ENCODE measurements at regions not wholly inside any gene's neighbourhood (a gene's known extent, or its start where the extent isn't known, plus 50 kb on each side); places are given as distances from the start of the nearest gene placed in this dataset.

DNA sequence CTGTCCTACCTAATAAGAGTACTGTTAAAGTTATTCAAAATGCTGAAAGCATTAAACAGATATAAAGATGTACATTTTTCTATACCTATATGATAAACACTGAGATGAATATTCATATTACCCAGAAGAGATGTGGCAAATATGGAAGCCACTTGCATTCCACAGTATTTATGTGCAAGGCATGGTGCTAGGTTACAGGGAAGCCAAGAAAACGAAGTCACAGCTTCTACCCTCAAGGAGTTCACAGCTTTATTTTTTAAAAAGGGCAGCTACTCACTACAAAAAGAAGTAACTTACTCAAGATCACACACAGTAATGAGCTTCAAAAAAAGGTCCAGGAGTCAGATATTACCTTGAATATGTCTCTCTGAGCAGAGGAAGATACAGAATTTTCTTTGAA is 484.6 kb downstream of the ZNF608 start:
- POLR2A ChIA-PET = no interaction called here
- CTCF ChIA-PET = no interaction called here

DNA sequence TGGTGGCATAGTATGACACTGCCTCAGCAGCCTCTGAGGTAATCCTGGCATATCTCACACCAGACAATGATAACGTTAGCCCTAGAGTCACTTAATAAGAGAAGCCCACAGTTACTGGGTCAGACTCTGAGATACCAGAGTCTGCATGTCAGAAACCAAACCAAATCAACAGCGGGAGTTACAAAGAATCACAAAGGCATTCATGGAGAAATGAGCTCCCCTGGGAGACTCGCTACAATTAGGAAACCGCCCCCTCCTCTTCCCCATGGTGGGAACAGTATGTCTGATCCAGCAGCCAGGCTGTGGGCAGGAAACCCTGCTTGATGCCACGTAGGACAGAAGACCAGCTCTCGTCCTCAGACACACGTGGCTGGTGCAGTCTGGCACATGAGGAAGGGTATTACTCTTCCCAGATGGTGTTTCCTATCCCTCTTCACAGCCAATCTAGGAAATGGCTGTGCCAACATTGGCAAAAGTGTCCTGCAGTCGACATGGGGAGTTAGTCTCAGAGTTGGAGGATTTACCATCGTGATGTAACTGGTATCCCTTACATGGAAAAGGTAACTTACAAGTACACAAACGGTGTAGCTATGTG is 485.4 kb downstream of the ZNF608 start:
- ChIA-PET POLR2A (no interaction called here), CTCF (no interaction called here)

DNA sequence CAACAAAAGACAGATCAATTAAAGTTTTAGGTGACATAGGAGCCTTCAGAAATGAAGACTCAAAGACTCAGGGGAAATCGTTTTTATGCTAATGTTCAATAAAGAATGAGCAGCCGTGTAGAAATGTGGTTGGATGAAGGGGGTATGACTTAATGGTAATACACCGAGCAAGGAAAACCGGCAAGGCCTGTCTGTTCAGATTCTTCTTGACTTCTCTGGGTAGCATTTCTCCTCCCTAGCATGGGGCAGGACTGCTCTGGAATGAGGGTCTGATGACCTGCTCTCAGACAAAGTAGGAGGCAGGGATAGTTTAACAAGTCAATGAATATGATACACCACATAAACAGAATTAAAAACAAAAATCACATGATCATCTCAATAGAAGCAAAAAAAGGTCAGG is 487.4 kb downstream of the ZNF608 start:
- POLR2A ChIA-PET = no interaction called here
- CTCF ChIA-PET = no interaction called here

DNA sequence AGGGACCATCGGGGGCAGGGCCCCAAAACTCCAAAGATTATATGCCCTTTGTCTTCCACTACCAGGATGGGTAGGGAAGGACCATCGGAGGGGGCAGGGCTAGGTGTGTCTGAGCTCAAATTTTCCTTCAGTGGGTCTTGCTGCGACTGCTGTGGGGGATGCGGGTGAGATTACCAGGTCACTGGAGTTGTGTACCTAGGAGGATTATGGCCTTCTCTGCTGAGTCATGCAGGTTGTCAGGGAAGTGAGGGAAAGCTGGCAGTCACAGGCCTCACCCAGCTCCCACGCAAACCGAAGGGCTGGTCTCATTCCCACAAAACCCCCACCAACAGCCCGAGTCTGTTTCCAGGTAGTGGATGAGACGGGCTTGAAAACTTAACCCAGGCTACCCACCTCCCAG is 489.4 kb downstream of the ZNF608 start:
- CTCF ChIA-PET = no interaction called here
- POLR2A ChIA-PET = no interaction called here

DNA sequence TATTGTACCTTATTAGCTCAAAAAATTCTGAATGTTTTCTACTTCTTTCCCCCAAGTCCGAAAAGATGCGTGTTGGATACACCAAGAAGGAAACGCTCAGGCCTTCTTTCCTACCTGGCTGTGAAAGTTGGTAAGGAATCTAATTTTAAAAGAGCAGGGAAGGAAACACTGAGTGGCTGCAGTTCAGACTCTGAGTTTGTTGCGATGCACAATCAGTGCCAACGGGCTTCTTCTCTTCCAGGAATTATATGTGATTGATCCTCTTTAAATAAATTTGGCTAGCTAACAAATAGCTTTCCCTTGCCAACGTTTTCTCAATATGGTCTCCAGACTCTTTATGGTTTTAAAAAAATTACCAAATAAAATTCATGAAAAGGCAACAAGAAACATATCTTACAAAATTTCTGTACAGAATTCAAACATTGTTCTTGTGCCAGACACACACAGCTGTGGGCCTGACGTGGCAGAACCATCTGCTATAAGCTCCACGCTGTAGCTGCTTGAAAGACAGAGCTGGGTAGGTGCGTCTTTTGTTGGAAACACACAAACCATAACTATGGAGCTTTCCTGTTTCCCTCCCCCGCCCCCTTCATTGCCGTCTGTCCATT is 493.1 kb downstream of the ZNF608 start:
- POLR2A ChIA-PET = no interaction called here
- CTCF ChIA-PET = no interaction called here

DNA sequence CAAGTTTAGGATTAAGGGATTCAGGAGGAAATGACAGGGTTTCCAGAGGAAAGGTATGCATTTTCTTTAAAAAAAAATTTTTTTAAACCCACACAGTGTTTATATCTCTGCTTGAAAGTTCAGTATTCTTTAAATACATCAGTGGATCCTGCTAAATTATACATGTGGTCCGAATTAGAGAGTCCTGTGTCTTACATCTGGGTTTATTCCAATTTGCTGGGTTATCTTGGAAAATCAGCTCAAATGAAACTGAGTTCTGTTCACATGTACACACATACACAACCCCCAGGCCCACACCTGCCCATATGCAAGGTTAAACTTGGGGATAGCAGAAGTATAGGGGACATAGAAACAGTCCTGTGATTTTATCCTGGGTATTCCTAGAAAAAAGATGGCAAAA is 493.7 kb downstream of the ZNF608 start:
- ChIA-PET POLR2A (no interaction called here), CTCF (no interaction called here)

DNA sequence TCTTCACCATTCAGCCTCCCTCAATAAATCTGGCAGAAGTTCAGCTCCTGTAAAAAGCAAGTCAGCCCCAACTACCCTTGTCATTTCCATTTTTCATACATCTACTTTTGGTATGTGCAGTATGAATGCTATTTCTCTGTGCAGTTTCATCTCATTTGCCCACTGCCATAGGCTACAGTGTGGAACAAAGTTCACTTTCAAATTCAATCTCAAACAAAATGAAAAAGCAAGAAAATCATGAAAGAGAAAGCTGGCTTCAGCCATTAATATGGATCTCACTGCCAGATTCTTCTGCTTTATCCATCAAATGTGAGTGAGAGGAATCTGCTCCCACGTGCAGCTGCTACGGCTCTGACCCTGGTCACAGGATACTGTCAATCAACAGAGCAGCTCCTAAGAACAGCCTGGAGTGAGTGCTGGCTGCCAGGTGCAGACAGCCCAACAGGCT is 494.2 kb downstream of the ZNF608 start:
- ChIA-PET POLR2A (no interaction called here), CTCF (no interaction called here)

DNA sequence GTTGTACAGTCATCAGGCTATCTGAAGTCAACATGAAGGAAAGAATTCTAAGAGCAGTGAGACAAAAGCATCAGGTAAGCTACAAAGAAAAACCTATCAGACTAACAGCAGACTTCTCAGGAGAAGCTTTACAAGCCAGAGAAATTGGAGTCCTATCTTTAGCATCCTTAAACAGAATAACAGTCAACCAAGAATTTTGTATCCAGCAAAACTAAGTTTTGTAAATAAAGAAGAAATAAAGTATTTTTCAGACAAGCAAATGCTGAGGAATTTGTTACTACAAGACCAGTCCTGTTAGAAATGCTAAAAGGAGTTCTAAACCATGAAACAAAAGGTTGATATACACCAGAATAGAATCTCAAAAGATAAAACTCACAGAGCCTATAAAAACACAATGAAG is 501.2 kb downstream of the ZNF608 start:
- POLR2A ChIA-PET = no interaction called here
- CTCF ChIA-PET = no interaction called here

DNA sequence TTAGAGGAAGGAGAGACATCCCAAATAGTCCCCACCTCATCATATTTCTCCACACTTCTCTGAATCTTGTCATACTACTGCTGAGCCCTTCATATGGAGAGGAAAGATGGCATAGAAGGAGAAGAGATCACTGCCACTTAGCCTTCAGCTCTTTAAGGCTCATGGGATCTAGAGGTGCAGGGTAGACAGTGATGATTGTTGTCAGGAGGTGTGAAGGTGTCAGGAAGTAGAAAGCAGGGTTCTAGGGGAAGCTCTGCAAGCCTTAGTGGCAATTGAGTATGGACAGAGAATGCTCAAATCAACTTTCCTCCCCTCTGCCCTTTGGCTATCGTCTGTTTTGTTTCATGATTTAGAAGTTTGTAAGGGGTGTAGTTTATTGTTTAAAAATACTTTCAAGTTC is 505.7 kb downstream of the ZNF608 start:
- ChIA-PET CTCF (no interaction called here), POLR2A (no interaction called here)

DNA sequence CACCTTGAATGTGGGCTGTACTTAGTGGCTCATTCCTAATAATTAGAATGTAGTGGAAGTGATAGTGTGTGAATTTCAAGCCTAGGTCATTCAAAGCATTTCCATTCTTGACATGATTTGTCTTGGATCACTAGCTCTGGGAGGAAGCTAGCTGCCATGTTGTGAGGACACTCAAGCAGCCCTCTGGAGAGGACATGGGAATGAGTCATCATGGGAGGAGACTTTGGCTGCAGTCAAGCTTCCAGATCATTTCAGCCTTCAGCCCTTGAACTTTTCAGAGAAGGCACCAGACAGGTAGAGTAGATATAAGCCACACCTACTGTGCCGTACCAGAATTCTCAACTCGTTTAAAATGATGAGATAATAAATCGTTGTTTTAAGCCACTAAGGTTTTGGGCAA is 506.9 kb downstream of the ZNF608 start:
- CTCF ChIA-PET = no interaction called here

DNA sequence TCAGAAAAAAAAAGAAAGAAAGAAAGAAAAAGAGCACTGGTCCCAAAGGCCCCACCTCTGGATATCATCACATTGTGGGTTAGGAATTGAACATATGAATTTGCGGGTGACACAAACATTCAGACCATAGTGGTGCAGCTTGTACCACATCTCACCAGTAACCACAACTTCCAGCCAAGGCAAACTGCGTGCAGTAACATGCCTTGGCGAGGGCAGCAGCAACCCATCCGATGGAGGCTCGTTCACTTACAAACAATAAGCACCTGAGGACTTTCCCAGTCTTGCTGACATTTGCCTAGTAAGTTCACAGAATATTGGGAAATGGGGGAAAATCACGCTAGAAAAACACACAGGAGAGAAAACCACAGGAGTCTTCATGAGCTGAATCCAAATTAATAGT is 508.1 kb downstream of the ZNF608 start:
- ChIA-PET CTCF (no interaction called here), POLR2A (no interaction called here)

More for the DNA sequence above, 506.9 kb downstream of the ZNF608 start:
- POLR2A ChIA-PET = no interaction called here

DNA sequence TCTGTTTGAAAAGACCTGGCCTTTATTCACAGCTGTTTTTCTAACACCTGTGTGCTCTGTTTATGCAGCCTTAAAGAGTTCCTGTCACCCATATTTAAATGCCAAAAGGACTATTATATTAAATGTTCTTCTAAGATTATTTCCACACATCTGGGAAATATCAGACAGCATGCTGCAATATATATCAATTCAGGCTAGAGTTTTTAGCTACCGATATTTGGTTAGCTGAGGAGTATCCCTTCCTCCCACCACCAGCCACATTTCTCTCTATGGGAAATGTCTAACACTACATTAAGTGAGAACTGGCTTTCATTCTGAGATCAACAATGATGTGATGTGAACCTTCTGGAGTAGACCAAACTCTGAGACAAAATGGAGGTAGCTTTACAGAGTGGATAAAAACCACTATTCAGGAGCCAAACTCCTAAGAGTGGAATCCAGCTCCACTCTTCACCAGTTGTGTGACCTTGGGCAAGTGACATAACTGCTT is 509.2 kb downstream of the ZNF608 start:
- POLR2A ChIA-PET = no interaction called here
- CTCF ChIA-PET = no interaction called here

DNA sequence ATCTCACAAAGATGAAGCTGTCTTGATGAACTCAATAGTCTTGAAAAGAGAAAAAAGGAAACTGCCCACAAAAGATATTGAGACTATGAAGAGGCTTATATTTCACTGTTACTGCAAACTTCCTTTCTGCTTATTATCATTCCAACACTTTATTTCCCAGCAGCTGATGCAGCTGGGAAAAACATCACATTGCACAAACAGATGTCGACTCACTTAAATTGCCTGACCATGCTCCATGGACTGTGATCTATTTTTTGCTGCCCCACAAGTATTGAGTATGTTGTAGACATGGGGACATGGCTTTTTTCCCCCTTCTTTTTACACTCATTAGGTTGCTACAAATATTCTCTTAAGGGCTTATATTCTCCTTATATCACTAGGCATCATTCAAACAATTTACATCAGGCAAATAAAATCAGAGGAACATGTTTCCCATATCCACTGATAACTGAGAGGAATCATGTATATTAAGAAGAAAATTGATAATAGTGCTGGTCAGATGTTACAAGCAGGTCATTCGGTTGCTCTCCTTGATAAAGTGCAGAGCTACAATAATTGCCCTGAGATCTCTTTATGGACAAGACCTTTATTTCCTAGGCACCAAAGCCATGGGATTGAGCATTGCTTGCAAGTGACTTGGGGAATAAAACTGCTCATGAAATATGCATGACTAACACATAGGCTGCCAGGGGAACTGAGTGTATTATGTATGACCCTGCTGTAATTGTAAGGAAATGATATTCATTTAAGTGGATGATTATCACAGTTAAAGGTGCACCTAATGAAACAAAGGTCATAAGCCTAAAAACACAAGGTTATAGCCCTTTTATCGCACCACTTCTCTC is 509.9 kb downstream of the ZNF608 start:
- CTCF ChIA-PET = no interaction called here
- POLR2A ChIA-PET = no interaction called here

DNA sequence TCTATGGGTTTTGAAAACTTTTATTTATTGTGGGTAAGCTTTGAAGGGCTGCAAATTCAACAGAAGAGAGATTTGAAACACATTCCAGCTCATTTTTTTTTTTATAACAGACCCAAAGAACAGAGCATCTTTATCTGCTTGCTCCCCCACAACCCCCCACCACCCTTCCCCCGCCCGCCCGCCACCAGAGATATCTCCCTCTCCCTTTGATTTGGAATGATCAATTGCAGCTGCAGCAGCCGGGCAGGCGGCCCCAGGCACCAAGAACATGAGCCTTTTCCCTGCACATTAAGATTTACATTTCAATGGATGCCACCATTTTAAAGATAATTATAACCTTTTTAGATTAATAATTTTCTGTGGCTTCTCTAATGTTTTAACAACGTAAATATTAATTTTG is 510.9 kb downstream of the ZNF608 start:
- ChIA-PET CTCF (no interaction called here), POLR2A (no interaction called here)

DNA sequence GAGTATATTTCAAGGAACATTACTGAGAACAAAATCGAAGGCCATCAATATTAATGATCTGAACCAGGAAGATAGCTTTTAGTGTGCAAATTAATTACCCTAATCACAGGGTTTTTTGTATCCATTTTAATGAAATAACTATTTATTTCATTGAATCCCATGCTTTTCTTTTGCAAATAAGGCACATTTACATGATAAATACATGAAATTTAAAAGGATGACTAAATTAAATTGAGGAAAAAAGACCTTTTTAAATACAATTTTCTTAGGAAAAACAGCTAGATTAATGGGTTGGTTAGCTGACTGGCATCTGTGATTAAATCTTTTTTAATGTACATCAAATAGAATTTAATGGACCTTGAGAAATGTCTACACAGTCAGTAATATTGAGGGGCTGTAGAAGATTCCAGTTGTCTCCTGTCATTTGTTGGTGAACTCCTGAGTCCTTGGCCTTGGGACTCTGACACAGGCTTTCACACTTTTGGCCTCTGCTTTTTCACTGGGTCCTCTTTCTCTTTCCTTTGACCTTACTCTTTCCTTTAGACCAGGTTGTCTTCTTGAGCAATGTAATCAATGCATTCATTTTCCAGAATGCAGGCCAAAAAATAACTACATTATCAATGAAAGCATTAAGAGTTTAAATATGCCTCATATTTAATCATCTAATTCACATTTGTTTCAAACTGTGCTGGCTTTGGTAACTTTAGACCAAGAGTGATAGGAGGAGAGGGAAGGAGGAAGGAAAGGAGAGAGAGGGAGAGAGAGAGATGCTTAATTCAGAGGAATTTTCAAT is 511.5 kb downstream of the ZNF608 start:
- ChIA-PET CTCF (no interaction called here), POLR2A (no interaction called here)

DNA sequence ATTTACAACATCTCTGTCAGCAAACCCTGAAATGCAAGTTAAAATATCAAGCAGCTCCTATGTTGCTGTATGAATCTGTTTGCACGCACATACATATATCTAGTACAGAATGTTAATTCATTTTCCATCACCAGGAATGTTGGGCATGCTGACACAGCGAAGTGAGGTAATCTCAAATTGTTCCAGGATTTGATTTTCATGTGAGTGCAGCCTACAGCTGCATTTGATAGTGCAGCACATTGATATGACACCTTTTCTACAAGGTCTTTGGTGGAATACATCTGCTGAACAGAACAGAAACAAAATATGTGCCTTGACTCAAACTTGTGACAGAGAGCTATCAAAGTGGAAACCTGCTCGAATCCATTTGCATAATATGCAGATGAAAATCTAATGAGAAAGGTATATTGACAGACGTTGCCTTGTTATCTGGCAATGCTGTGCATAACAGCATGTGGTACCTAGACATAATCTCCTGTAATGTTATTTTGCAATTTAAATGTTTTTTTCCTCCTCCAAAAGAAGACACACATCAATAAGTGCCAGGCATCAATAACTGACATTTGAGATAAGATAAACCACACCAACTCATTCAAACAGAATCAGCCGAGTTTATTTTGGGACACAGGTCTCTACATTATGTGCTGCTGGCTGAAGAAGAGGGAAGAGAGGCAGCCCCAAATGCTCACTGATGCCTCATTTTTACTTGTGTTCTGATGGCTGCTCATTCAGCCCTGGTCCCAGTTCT is 512.2 kb downstream of the ZNF608 start:
- ChIA-PET CTCF (no interaction called here), POLR2A (no interaction called here)

DNA sequence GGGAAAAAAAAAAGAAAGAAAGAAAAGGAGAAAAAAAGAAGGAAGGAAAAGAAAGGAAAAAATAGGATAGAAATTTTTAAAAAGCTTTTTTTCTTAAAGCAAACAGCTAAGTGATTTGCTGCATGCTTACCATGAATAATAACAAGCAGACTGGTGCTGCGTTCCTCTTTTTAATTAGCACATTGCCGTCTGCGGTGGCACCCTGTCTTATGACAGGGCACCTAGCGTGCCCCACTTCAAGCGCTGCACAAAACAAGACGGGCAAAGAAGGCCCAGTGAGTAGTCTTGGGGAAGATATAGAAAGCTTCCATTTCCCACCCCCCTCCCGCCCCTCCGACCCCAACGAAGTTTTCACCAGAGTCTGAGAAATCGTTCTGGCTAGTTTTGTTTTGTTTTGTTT is 513.9 kb downstream of the ZNF608 start:
- CTCF ChIA-PET = no interaction called here
- POLR2A ChIA-PET = no interaction called here

DNA sequence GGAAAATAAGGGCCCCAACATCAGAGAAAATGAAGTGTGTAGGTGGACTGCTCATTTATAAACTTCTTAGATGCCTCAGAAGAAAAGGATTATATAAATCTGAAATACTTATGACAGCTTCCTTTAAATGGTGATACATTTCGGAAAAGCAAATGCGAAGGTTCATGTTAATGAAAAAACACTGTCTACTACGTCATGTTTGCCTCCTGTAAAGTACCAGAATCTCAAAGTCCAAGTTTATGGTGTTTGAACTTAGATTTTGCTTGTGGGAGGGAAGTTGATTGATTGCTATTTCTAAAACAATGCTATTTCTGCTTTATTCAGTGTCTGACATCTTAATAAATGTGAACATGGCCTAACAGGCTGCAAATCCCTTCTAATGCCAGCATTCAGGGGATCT is 514.6 kb downstream of the ZNF608 start:
- POLR2A ChIA-PET = no interaction called here

DNA sequence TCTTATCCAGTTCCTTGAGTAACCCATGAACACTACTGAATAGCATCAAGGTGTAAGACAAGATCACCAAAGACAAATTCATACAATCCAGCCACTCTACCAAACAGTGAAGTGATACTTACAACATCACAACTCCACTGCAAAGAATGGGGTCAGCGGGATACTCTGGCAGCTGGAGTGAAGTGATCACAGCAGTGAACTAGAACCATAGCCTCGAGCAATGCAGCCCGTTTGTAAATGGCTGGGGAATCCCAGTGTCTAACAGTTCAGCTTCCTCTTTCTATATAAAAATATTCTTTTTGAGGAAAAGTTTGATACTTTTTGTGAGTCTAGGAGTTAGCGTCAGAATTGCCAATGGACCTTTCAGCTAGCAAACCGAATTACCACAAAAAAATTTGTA is 515.2 kb downstream of the ZNF608 start:
- ChIA-PET CTCF (no interaction called here), POLR2A (no interaction called here)

More for the DNA sequence above, 514.6 kb downstream of the ZNF608 start:
- CTCF ChIA-PET = no interaction called here

DNA sequence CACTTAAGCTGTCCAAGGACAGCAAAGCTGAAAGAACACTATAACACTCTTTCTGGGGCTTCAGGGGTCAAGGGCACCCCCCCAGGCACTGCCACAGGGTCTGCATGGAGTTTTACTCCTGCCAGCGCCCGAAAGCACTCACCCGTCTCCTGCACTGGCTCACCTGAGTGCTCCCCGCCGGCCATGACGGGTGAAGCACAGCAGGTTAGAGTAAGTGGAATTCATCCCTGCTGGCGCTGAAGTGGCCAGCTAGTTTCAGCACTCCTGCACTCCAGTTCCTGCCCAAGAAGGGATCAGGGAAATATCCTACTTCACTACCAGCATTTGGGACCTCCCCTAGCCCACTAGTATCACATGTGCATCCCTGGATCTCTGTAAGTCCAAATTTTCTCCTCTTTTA is 516.0 kb downstream of the ZNF608 start:
- ChIA-PET POLR2A (no interaction called here), CTCF (no interaction called here)
